Heart left ventricle (tissue), 16 donors: ENCODE measurements at regions not wholly inside any gene's neighbourhood (a gene's known extent, or its start where the extent isn't known, plus 50 kb on each side); places are given as distances from the start of the nearest gene placed in this dataset.

Experiments used
- ATAC-seq, 4 donors: fragments of 200-7000 bp; cut with Tn5 transposase; one replicate each; pipeline ENCODE4 v1.9.1; 2020 to 2022; ENCODE audit warnings: moderate library complexity in 4 of 4, mild to moderate bottlenecking in 3 of 4, moderate number of reproducible peaks in 1 of 4
- DNase-seq, 5 donors: peaks; one replicate each; pipeline ENCODE4 v3.0.0-alpha.2; 2020
- H3K27ac ChIP-seq, 12 donors: fragments of 200-600 bp; sonication (generic) in 4 of 12; one replicate each; pipeline versions ENCODE4 v1.5.0 to v1.8.0; 2016 to 2022; ENCODE audit warnings: mild to moderate bottlenecking in 2 of 12
- H3K27me3 ChIP-seq, 9 donors: fragments of 200-600 bp; sonication (generic) in 2 of 9; one replicate each; pipeline versions ENCODE4 v1.5.1 to v1.8.0; 2016 to 2022; ENCODE audit warnings: mild to moderate bottlenecking in 3 of 9
- H3K36me3 ChIP-seq, 9 donors: fragments of 200-600 bp; sonication (generic) in 2 of 9; one replicate each; pipeline versions ENCODE4 v1.5.0 to v1.8.0; 2018 to 2022; ENCODE audit warnings: mild to moderate bottlenecking in 2 of 9
- H3K4me1 ChIP-seq, 12 donors: fragments of 200-600 bp; sonication (generic) in 4 of 12; one replicate each; pipeline versions ENCODE4 v1.5.0 to v1.8.0; 2016 to 2022; ENCODE audit warnings: mild to moderate bottlenecking in 3 of 12
- H3K4me3 ChIP-seq, 12 donors: fragments of 200-600 bp; sonication (generic) in 4 of 12; one replicate each; pipeline versions ENCODE4 v1.5.0 to v1.8.0; 2017 to 2022; ENCODE audit warnings: mild to moderate bottlenecking in 9 of 12, moderate library complexity in 4 of 12
- H3K9me3 ChIP-seq, 12 donors: fragments of 200-600 bp; sonication (generic) in 4 of 12; one replicate each; pipeline versions ENCODE4 v1.5.0 to v1.8.0; 2016 to 2022; ENCODE audit warnings: mild to moderate bottlenecking in 1 of 12
- POLR2A ChIP-seq, 2 donors: fragments of 450-650 bp; IDR thresholded peaks; one replicate each; pipeline ENCODE4 v1.6.1; 2017; ENCODE audit warnings: antibody characterized with exemption in 2 of 2, mild to moderate bottlenecking in 2 of 2, moderate library complexity in 2 of 2
- WGBS, 4 donors: extraction: QIAGEN DNeasy Blood & Tissue Kit in 2 of 4; methylation state at CpG; one replicate each; pipeline versions ENCODE4 v1.1.5 to v1.1.7; 2013 to 2018; 5-methylcytosine and 5-hydroxymethylcytosine counted together
- intact Hi-C, 10 donors: fragments of 100-400 bp; cut with DNase I; formaldehyde crosslinking; loops; one replicate each; pipeline versions ENCODE4 v1.11.1 to v1.14.2; 2022
- TF ChIP-seq, protein P1 (sequence below), 12 donors: fragments of 200-600 bp; sonication (generic) in 4 of 12; IDR thresholded peaks; one replicate each; pipeline versions ENCODE4 v1.5.0 to v1.8.0; 2018 to 2022; ENCODE audit warnings: antibody characterized with exemption in 12 of 12, mild to moderate bottlenecking in 5 of 12
- donor health status: ischemic (EF 13 %, LVEDD 7.1; RV severe dilation, severe dysfunction).
- donor health status: healthy with polysubstance abuse.
- donor health status: DM: no; HTN: yes; CAD: no.
- donor health status: DM: no; HTN: no; CAD: no.
- donor health status: ischemic (EF 25% LVEDD 6.9; RV normal size, moderate dysfunction).
- donor health status: ischemic (EF 25% LVEDD 5.7; RV mildly dilated, moderate dysfunction).
- donor health status: healthy.
- donor health status: DM: yes; HTN: yes; CAD: no.
- donor health status: ischemic (EF 35%, LVEDD 5.7; RV mildly dilated, moderate dysfunction).
- donor health status: nonischemic (EF 11% LVEDD 7.7; RV severe dilation, severe dysfunction).
- donor health status: DM: yes; HTN: yes; CAD: no.
- donor health status: PGD.
- donor health status: ischemic (EF 29% LVEDD 5.4; RV normal size, mild dysfunction).
- donor health status: nonischemic (EF 23%, LVEDD 6.1; RV moderate dilation, normal function).

DNA sequence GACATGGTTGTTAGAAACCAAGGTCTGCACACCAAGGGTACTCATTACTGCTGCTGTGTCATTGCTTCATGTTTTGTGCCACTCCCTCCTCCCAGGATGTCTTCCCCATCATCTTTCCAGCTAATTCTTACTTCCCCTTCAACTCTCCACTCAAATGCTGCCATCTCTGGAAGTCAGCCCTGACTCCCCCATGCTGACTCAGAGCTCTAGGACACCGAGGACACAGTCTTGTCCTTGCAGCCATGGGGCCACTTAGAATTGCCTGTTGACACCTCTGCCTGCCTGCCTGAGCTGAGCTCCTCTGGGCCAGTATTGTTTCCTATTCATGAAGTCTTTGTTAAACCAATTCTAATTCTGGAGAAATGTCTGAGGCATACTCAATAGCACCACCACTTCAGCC is 100.2 kb downstream of the GYPC start:
- no peak overlapping the region for H3K4me3 ChIP-seq
- ATAC-seq, result no peak
- no peak overlapping the region for H3K27ac ChIP-seq
- WGBS, 4 donors, result 62 to 91% (median 77%) methylated on average over 1 of the region's 1 CpG
- no peaks in the 10 kb centered on the region for H3K36me3 ChIP-seq
- TF ChIP-seq, protein P1, sequence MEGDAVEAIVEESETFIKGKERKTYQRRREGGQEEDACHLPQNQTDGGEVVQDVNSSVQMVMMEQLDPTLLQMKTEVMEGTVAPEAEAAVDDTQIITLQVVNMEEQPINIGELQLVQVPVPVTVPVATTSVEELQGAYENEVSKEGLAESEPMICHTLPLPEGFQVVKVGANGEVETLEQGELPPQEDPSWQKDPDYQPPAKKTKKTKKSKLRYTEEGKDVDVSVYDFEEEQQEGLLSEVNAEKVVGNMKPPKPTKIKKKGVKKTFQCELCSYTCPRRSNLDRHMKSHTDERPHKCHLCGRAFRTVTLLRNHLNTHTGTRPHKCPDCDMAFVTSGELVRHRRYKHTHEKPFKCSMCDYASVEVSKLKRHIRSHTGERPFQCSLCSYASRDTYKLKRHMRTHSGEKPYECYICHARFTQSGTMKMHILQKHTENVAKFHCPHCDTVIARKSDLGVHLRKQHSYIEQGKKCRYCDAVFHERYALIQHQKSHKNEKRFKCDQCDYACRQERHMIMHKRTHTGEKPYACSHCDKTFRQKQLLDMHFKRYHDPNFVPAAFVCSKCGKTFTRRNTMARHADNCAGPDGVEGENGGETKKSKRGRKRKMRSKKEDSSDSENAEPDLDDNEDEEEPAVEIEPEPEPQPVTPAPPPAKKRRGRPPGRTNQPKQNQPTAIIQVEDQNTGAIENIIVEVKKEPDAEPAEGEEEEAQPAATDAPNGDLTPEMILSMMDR (IDR thresholded peaks at IDR 0.05), result no peak
- no peak for TF ChIP-seq POLR2A (IDR thresholded peaks at IDR 0.05)
- H3K4me1 ChIP-seq, result no peaks in the 10 kb centered on the region
- peaks cover 0 to 8% (median 0%) of the 10 kb centered on the region in 12 donors for H3K9me3 ChIP-seq
- no peaks in the 10 kb centered on the region for H3K27me3 ChIP-seq
- DNase-seq, result no peak
- intact Hi-C loops, result loop anchor here in 1 of 10 donors (10.0 kb wide), 1 partner anchor 131 kb away; no protein-coding TSS in a partner anchor

DNA sequence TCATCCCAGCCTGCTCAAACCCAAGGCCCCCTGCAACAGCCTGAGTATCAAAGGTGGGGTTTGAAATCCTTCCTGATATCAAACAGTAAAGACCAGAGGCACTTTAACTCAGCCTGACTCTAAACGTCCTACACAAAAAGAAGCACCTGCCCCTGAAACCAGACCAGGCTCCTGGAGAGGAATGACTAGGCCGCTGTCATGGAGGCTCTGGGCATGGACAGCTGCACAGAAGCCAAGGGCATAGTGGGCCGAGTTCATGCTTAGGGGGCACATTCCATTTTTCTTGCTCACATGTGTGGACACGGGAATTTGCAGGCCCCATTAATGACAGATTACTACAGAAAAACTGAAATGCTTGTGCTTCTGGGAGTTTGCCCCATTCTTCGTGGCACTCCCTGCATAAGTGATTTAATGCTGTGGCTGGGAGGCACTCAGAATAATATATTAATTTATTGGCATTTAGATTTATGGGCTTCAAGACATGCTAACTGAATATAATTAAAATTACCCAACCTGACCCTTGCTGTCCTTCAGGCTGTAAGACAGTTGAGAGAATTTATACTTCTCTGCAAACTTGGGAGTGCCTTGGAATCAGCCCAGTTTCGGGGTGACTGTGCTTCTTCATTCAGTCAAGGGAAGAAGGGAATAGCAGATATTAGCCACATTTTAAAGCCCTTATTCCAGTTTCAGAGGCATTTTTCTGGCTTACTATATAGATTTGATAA is 105.5 kb downstream of the GYPC start:
- TF ChIP-seq POLR2A (IDR thresholded peaks at IDR 0.05), result no peak
- TF ChIP-seq, protein P1 (IDR thresholded peaks at IDR 0.05), result no peak
- peaks cover 0 to 1% (median 0%) of the 10 kb centered on the region in 12 donors for H3K9me3 ChIP-seq
- WGBS, 4 donors, result 92 to 99% (median 94%) methylated on average over 6 of the region's 6 CpGs

DNA sequence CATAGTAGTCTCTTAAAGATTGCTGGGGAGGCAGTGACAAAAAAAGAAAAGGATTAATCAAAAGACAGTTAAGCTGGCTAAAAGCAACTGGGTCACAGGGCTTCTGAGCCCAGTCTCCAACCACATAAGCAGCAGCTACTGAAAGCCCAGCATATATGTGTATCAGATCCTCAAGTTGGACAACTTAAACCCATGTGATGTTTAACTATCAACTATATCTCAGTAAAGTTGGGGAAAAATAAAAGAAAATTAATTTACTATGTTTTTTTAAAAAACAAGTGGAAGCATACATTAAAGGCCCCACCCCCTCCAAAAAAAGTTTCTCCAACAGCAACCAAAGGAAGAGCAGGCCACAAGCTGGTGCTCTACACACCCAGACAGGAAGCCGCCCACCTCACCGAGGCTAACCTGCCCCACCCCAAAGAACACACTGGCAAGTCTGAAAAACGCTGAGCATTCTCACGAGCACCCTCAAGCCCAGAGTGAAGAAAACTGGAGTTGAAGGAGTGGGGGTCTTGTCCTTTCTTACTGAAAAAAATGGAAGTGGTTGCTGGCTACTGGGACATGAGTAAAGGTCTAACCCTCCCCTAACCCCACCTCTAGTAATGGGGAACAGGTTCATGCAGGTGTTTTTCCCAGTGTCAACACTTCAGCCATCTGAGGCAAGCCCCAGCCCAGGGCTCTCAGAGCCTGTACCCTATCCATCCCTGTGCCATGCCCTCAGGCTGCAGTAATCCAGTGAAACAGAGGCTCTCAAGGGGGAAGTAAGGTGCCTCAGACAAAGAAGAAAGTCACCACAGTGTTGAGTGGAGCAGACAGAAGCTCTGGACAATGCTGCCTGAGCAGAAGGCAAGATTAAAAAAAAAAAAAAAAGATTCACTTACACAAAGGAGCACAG is 106.3 kb downstream of the GYPC start:
- no peak for ATAC-seq
- no peak overlapping the region for H3K4me3 ChIP-seq
- peak overlapping the region in 1 of 12 donors; percentile 42 for H3K27ac ChIP-seq
- WGBS, 4 donors, result 69 to 77% (median 72%) methylated on average over 4 of the region's 4 CpGs
- no peaks in the 10 kb centered on the region for H3K27me3 ChIP-seq
- intact Hi-C loops, result no loop called here
- no peaks in the 10 kb centered on the region for H3K36me3 ChIP-seq
- H3K9me3 ChIP-seq, result no peaks in the 10 kb centered on the region
- no peak for DNase-seq
- no peaks in the 10 kb centered on the region for H3K4me1 ChIP-seq
- TF ChIP-seq, protein P1 (IDR thresholded peaks at IDR 0.05), result no peak
- no peak for TF ChIP-seq POLR2A (IDR thresholded peaks at IDR 0.05)

More for the DNA sequence above, 105.5 kb downstream of the GYPC start:
- H3K27me3 ChIP-seq, result no peaks in the 10 kb centered on the region
- no peak overlapping the region for H3K4me3 ChIP-seq
- ATAC-seq (no peak), DNase-seq (no peak)
- H3K27ac ChIP-seq, result no peak overlapping the region
- intact Hi-C loops, result no loop called here
- H3K4me1 ChIP-seq, result no peaks in the 10 kb centered on the region
- no peaks in the 10 kb centered on the region for H3K36me3 ChIP-seq

DNA sequence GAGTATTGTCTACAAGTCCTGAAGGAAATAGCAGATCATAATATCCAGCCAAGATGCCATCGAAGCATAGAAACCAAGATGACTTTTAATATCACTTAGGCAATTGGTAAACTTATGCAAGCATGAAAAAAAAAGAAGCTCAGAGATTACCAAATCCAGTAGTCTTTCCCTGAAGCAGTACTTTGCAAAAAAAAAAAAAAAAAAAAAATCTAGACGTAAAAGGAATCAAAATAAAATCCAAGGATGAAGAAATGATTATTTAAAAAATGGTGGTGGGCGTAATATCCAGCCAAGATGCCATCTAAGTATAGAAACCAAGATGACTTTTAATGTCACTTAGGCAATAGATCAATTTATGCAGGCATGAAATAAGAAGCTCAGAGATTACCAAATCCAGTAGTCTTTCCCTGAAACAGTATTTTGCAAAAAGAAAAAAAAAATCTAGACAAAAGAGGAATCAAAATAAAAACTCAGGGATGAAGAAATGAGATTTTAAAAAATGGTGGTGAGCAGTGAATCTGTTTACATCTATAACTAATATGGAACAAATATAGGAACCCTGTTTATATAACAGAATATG is 108.8 kb downstream of the GYPC start:
- WGBS, 4 donors, result 77 to 89% (median 86%) methylated on average over 3 of the region's 3 CpGs
- no peak for ATAC-seq
- H3K9me3 ChIP-seq, result no peaks in the 10 kb centered on the region
- H3K27ac ChIP-seq, result no peak overlapping the region
- no peak for TF ChIP-seq POLR2A (IDR thresholded peaks at IDR 0.05)
- TF ChIP-seq, protein P1 (IDR thresholded peaks at IDR 0.05), result no peak
- H3K4me3 ChIP-seq, result no peak overlapping the region
- no peaks in the 10 kb centered on the region for H3K27me3 ChIP-seq
- no peaks in the 10 kb centered on the region for H3K36me3 ChIP-seq
- no peak for DNase-seq
- no peaks in the 10 kb centered on the region for H3K4me1 ChIP-seq
- intact Hi-C loops, result no loop called here
